HG03442 (cell line): ENCODE measurements at regions not wholly inside any gene's neighbourhood (a gene's known extent, or its start where the extent isn't known, plus 50 kb on each side); places are given as distances from the start of the nearest gene placed in this dataset.

Experiments used
- ATAC-seq: cut with Tn5 transposase; IDR thresholded peaks from one replicate; pipeline ENCODE4 v1.9.1; 2021; ENCODE audit warnings: mild to moderate bottlenecking, moderate library complexity; ENCODE audit not compliant: unreplicated experiment

GRCh38 chr10:88082391-88082790 lies 219.0 kb downstream of the PTEN start:
- ATAC-seq: peak; percentile 7

GRCh38 chr10:88082806-88083596 lies 219.6 kb downstream of the PTEN start:
- peak; percentile 78 for ATAC-seq

GRCh38 chr10:88083597-88083989 lies 220.2 kb downstream of the PTEN start:
- no peak for ATAC-seq

- ATAC-seq: no peak
Measured at GRCh38 chr10:88086187-88086960, 222.9 kb downstream of the PTEN start.

- ATAC-seq: no peak
Measured at GRCh38 chr10:88088441-88089340, 225.3 kb downstream of the PTEN start.

GRCh38 chr10:88089498-88089897 lies 226.1 kb downstream of the PTEN start:
- no peak for ATAC-seq

GRCh38 chr10:88090568-88091214 lies 227.3 kb downstream of the PTEN start:
- peak; percentile 24 for ATAC-seq

- peak; percentile 76 for ATAC-seq
Measured at GRCh38 chr10:88091490-88092061, 228.2 kb downstream of the PTEN start.

GRCh38 chr10:88092265-88092664 lies 228.8 kb downstream of the PTEN start:
- no peak for ATAC-seq

GRCh38 chr10:88092973-88093372 lies 229.5 kb downstream of the PTEN start:
- ATAC-seq: no peak

GRCh38 chr10:88094795-88095194 lies 231.4 kb downstream of the PTEN start:
- no peak for ATAC-seq

- ATAC-seq: no peak
Measured at GRCh38 chr10:88095223-88095721, 231.8 kb downstream of the PTEN start.

GRCh38 chr10:88095778-88096431 lies 232.5 kb downstream of the PTEN start:
- no peak for ATAC-seq

GRCh38 chr10:88097092-88097516 lies 233.7 kb downstream of the PTEN start:
- no peak for ATAC-seq

GRCh38 chr10:88097536-88097935 lies 234.1 kb downstream of the PTEN start:
- ATAC-seq: no peak

GRCh38 chr10:88100281-88100680 lies 236.9 kb downstream of the PTEN start:
- ATAC-seq: no peak

- ATAC-seq: no peak
Measured at GRCh38 chr10:88101666-88102065, 238.2 kb downstream of the PTEN start.

GRCh38 chr10:88103576-88103975 lies 240.2 kb downstream of the PTEN start:
- ATAC-seq: no peak

GRCh38 chr10:88104223-88104622 lies 240.8 kb downstream of the PTEN start:
- no peak for ATAC-seq

GRCh38 chr10:88106366-88106765 lies 242.9 kb downstream of the PTEN start:
- no peak for ATAC-seq
